ENCODE measurements at regions not wholly inside any gene's neighbourhood (a gene's known extent, or its start where the extent isn't known, plus 50 kb on each side); places are given as distances from the start of the nearest gene placed in this dataset.

DNA sequence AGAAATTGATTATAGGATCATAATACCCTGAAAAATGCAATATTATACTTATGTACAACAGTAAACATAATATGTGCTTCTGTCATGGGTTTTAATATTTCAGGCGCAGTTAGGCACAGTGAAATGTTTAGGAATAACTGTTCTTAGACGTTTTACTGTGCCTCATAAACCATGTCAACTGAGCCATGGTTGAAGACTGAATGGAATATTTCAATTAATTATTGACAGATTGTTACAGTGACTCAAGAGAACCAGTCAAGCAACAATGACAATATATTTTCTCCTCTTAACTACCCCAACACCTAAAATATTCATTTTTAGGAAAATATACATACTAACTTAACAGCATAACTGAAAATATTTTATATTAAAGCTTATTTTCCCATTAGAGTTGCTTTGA, 852.7 kb upstream of the FRG1 start:
- no peaks in the 10 kb centered on the region for H3K36me3 ChIP-seq
- H3K27ac ChIP-seq: no peak overlapping the region
- H3K9me3 ChIP-seq: no peaks in the 10 kb centered on the region
- 48 to 59% methylated on average over 2 of the region's 2 CpGs for WGBS, 2 donors
- intact Hi-C loops (cut with DNase I): no loop called here
- DNase-seq (no peak), ATAC-seq (no peak), FAIRE-seq (no peak)
- H3K4me3 ChIP-seq: no peak overlapping the region
- no peaks in the 10 kb centered on the region for H3K27me3 ChIP-seq
- H3K4me1 ChIP-seq: no peaks in the 10 kb centered on the region
- no peak for TF ChIP-seq CTCF (IDR thresholded peaks at IDR 0.05)

- 25 to 26% methylated on average over 5 of the region's 5 CpGs for WGBS, 2 donors
- DNase-seq: no peak
- no peak for TF ChIP-seq CTCF (IDR thresholded peaks at IDR 0.05)
- Histone ChIP-seq H3K4me1 (no peaks in the 10 kb centered on the region), H3K4me3 (no peak overlapping the region), H3K27ac (no peak overlapping the region), H3K27me3 (no peaks in the 10 kb centered on the region), H3K9me3 (no peaks in the 10 kb centered on the region), H3K36me3 (no peaks in the 10 kb centered on the region)
- intact Hi-C loops (cut with DNase I): no loop called here
- FAIRE-seq: no peak
- peak in 2 of 4 donors; percentile 36 to 41 for ATAC-seq
These were observed 851.9 kb upstream of the FRG1 start for GRCh38 chr4:189088780-189089179.

GRCh38 chr4:189090174-189090814, 850.4 kb upstream of the FRG1 start:
- no peak for FAIRE-seq
- intact Hi-C loops (cut with DNase I): no loop called here
- H3K4me3 ChIP-seq: no peak overlapping the region
- H3K9me3 ChIP-seq: no peaks in the 10 kb centered on the region
- 47 to 55% methylated on average over 2 of the region's 2 CpGs for WGBS, 2 donors
- ATAC-seq: no peak
- peak in 1 of 4 donors; percentile 25 for TF ChIP-seq CTCF (IDR thresholded peaks at IDR 0.05)
- no peaks in the 10 kb centered on the region for H3K27me3 ChIP-seq
- H3K27ac ChIP-seq: no peak overlapping the region
- H3K4me1 ChIP-seq: no peaks in the 10 kb centered on the region
- DNase-seq: no peak
- no peaks in the 10 kb centered on the region for H3K36me3 ChIP-seq

DNA sequence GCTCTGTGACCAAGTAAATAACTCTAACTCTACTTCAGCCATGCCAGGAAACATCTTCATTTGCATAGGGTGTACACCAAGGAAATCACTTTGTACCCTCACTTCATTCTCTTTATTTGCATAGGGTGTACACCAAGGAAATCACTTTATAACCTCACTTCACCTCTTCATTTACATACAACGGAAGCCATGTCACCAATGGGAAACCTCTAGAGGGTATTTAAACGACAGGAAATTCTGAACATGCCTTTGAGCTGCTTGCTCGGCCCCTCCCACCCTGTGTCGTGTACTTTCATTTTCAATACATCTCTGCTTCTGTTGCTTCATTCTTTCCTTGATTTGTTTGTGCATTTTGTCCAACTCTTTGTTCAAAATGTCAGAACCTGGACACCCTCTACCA, 848.1 kb upstream of the FRG1 start:
- Histone ChIP-seq H3K9me3 (no peaks in the 10 kb centered on the region), H3K27ac (no peak overlapping the region), H3K4me1 (no peaks in the 10 kb centered on the region), H3K27me3 (no peaks in the 10 kb centered on the region), H3K4me3 (no peak overlapping the region), H3K36me3 (no peaks in the 10 kb centered on the region)
- DNase-seq (no peak), ATAC-seq (no peak), FAIRE-seq (no peak)
- intact Hi-C loops (cut with DNase I): no loop called here
- TF ChIP-seq CTCF (IDR thresholded peaks at IDR 0.05): no peak
- WGBS, 2 donors: 53 to 65% methylated on average over 4 of the region's 4 CpGs

GRCh38 chr4:189096108-189096507, 844.6 kb upstream of the FRG1 start:
- H3K27me3 ChIP-seq: peaks cover 0 to 4% (median 0%) of the 10 kb centered on the region in 4 donors
- intact Hi-C loops (cut with DNase I): no loop called here
- H3K4me1 ChIP-seq: no peaks in the 10 kb centered on the region
- FAIRE-seq (no peak), DNase-seq (no peak), ATAC-seq (no peak)
- H3K9me3 ChIP-seq: no peaks in the 10 kb centered on the region
- no peak for TF ChIP-seq CTCF (IDR thresholded peaks at IDR 0.05)
- WGBS, 2 donors: 80 to 88% methylated on average over 16 of the region's 16 CpGs
- no peak overlapping the region for H3K4me3 ChIP-seq
- no peak overlapping the region for H3K27ac ChIP-seq
- no peaks in the 10 kb centered on the region for H3K36me3 ChIP-seq

Measured in pancreas (tissue), 10 donors.